Endodermal cell (in vitro differentiated cells): ENCODE measurements at regions not wholly inside any gene's neighbourhood (a gene's known extent, or its start where the extent isn't known, plus 50 kb on each side); places are given as distances from the start of the nearest gene placed in this dataset.
"Not testable (repeated sequence)": the region's sequence is repeated elsewhere in the genome, so short reads cannot be mapped to it uniquely, and the experiment has no call there.

Source experiments
- DNase-seq: peaks from one replicate; pipeline ENCODE4 v3.0.0-alpha.2; 2017
- H3K27ac ChIP-seq: 2 replicates; pipeline ENCODE4 v1.5.1; 2013; ENCODE audit warnings: mild to moderate bottlenecking, low read depth, low read length, moderate library complexity
- H3K27me3 ChIP-seq: 2 replicates; pipeline ENCODE4 v1.6.1; 2013; ENCODE audit warnings: mild to moderate bottlenecking, low read length, moderate library complexity; ENCODE audit not compliant: insufficient read depth, control insufficient read depth, poor library complexity, severe bottlenecking
- H3K36me3 ChIP-seq: 2 replicates; pipeline ENCODE4 v1.7.0; 2013; ENCODE audit warnings: mild to moderate bottlenecking, low read length, moderate library complexity; ENCODE audit not compliant: control insufficient read depth, insufficient read depth
- H3K4me1 ChIP-seq: one replicate; pipeline ENCODE4 v1.7.0; 2013; ENCODE audit warnings: low read length; ENCODE audit not compliant: control insufficient read depth, insufficient read depth
- H3K4me3 ChIP-seq: 2 replicates; pipeline ENCODE4 v1.5.1; 2013; ENCODE audit warnings: mild to moderate bottlenecking, low read length, moderate library complexity
- H3K9ac ChIP-seq: 2 replicates; pipeline ENCODE4 v1.6.1; 2013; ENCODE audit warnings: mild to moderate bottlenecking, low read length, moderate library complexity; ENCODE audit not compliant: poor library complexity, severe bottlenecking; ENCODE audit errors: extremely low read depth
- H3K9me3 ChIP-seq: 2 replicates; pipeline ENCODE4 v1.6.1; 2013; ENCODE audit warnings: mild to moderate bottlenecking, low read length, moderate library complexity; ENCODE audit not compliant: control insufficient read depth
- H3K27ac Mint-ChIP-seq: 2 replicates; pipeline ENCODE4 v1.8.0; 2020; ENCODE audit warnings: mixed read lengths
- H3K27me3 Mint-ChIP-seq: 2 replicates; pipeline ENCODE4 v1.8.0; 2021; ENCODE audit warnings: mild to moderate bottlenecking, mixed read lengths; ENCODE audit not compliant: insufficient read depth
- H3K36me3 Mint-ChIP-seq: 2 replicates; pipeline ENCODE4 v1.8.0; 2020; ENCODE audit warnings: low read depth, mixed read lengths
- H3K4me1 Mint-ChIP-seq: 2 replicates; pipeline ENCODE4 v1.8.0; 2020; ENCODE audit warnings: mixed read lengths
- H3K4me3 Mint-ChIP-seq: 2 replicates; pipeline ENCODE4 v1.8.0; 2020; ENCODE audit warnings: mild to moderate bottlenecking, moderate library complexity, mixed read lengths
- H3K9me3 Mint-ChIP-seq: 2 replicates; pipeline ENCODE4 v1.8.0; 2020; ENCODE audit warnings: mild to moderate bottlenecking, mixed read lengths
- WGBS, 2 experiments: methylation state at CpG; one replicate each; pipeline versions ENCODE4 v1.1.5 to v1.1.7; 2013; ENCODE audit warnings: missing lambda C conversion rate in 2 of 2, mixed read lengths in 1 of 2; ENCODE audit not compliant: insufficient coverage in 1 of 2, insufficient read length in 1 of 2; 5-methylcytosine and 5-hydroxymethylcytosine counted together

DNA sequence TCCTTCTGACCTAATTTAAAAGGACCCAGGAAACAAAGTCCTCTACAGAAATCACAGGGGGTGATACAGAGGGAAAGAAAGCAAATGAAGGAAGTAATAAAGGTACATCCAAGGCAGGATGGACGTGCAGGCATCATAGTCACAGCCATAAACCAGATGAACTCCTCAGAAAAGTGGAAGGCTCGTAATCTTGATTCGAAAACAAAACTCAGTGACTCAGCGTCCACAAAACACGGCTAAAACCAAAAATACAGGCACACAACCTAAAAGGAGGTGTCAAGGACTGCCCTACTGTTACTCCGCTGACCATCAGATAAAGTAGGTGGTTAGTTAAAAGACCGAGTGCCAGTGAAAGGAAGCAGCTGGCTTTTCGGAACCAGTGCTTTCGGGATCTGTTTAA is 81.5 kb downstream of the TRIM69 start:
- H3K4me3 Mint-ChIP-seq, H3K9me3 ChIP-seq, H3K36me3 ChIP-seq, H3K27ac ChIP-seq, H3K27me3 ChIP-seq, H3K27ac Mint-ChIP-seq, H3K4me1 Mint-ChIP-seq, H3K4me1 ChIP-seq, H3K36me3 Mint-ChIP-seq, H3K9me3 Mint-ChIP-seq, H3K27me3 Mint-ChIP-seq, H3K9ac ChIP-seq, DNase-seq, H3K4me3 ChIP-seq: not testable (repeated sequence)
- 98 to 100% methylated on average over 1 to 3 of the region's 9 CpGs for WGBS, 2 experiments

DNA sequence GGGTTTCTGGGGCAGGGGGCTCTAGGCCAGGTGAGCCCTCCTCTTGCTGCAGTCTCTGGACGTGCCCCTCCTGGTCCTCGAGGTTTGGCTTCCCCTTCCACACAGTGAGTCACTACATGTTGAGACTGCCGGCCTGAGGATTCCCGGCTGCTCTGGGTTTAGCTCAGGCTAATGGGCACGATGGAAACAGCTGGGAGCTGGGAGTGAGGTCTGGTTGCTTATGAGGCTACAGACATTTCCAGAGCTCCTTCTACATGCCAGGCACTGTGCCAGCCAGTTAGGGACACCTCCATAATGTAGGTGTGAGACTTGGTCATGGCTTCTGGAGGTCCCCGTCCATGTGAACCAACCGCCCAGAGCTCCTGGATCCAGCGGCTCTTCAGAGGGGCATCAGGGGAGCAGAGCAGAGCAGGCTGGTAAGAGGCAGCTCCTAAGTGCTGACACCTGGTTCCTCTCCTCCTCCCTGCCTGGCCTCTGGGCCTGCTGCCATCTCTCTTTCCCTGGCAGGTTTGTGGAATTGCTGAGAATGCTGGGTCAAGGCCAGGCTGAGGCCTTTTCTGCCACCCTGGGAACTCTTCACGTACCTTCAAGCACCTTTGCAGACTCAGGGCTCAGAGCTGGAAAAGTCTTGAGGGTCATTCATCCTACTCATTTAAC is 83.1 kb downstream of the TRIM69 start:
- not testable (repeated sequence) for H3K27me3 Mint-ChIP-seq, H3K4me3 Mint-ChIP-seq, H3K27ac ChIP-seq, H3K27me3 ChIP-seq, H3K9ac ChIP-seq, H3K27ac Mint-ChIP-seq, H3K4me3 ChIP-seq, H3K4me1 Mint-ChIP-seq, H3K9me3 Mint-ChIP-seq, H3K4me1 ChIP-seq, H3K36me3 Mint-ChIP-seq, H3K36me3 ChIP-seq, H3K9me3 ChIP-seq, DNase-seq
- WGBS, 2 experiments: 89 to 95% methylated on average over 3 to 8 of the region's 9 CpGs

DNA sequence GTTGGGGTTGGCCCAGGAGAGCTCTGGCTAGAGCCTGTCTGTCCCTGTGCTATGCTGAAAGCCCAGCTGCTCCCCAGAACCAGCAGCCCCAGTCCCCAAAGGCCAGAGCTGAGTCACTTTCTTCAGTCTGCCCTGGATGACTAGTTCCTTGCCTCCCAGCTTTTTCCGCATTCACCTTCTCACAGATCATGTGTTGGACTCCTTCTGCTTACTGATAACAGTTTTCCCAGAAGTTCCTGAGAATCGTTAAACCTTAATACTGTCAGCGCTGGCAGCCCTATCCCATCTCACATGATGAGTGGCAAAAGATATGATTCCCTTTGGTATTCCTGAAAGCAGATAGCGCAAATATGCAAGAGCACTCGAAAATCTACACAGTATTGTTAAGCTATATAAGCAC is 84.2 kb downstream of the TRIM69 start:
- H3K4me1 Mint-ChIP-seq, H3K4me3 Mint-ChIP-seq, H3K36me3 ChIP-seq, H3K4me3 ChIP-seq, H3K9me3 ChIP-seq, H3K9me3 Mint-ChIP-seq, H3K4me1 ChIP-seq, H3K27ac Mint-ChIP-seq, H3K27ac ChIP-seq, H3K27me3 Mint-ChIP-seq, DNase-seq, H3K9ac ChIP-seq, H3K27me3 ChIP-seq, H3K36me3 Mint-ChIP-seq: not testable (repeated sequence)
- 93% methylated on average over 3 of the region's 5 CpGs; no CpG with 5 or more reads in 1 of the 2 experiments for WGBS, 2 experiments

DNA sequence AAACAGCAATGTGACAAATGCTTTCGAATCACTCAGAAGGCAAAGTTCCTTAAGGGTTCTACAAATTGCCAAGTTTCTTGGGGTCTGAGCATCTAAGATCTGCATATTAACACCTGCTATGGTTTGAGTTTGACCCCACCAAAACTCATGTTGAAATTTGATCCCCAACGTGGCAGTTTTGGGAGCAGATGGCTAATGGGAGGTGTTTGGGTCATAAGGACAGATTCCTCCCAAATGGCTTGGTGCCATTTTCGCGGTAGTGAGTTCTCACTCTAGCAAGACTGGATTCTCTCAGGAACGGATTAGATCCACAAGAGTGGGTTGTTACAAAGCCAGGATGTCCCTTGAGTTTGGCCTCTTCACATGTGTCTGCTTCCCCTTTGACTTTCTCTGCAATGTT is 84.6 kb downstream of the TRIM69 start:
- H3K9me3 Mint-ChIP-seq, H3K4me3 Mint-ChIP-seq, H3K9ac ChIP-seq, H3K4me1 ChIP-seq, H3K36me3 ChIP-seq, H3K9me3 ChIP-seq, H3K27me3 ChIP-seq, H3K4me1 Mint-ChIP-seq, H3K27me3 Mint-ChIP-seq, H3K27ac ChIP-seq, H3K4me3 ChIP-seq, H3K27ac Mint-ChIP-seq, DNase-seq, H3K36me3 Mint-ChIP-seq: not testable (repeated sequence)
- 80 to 89% methylated on average over 1 to 5 of the region's 5 CpGs for WGBS, 2 experiments

DNA sequence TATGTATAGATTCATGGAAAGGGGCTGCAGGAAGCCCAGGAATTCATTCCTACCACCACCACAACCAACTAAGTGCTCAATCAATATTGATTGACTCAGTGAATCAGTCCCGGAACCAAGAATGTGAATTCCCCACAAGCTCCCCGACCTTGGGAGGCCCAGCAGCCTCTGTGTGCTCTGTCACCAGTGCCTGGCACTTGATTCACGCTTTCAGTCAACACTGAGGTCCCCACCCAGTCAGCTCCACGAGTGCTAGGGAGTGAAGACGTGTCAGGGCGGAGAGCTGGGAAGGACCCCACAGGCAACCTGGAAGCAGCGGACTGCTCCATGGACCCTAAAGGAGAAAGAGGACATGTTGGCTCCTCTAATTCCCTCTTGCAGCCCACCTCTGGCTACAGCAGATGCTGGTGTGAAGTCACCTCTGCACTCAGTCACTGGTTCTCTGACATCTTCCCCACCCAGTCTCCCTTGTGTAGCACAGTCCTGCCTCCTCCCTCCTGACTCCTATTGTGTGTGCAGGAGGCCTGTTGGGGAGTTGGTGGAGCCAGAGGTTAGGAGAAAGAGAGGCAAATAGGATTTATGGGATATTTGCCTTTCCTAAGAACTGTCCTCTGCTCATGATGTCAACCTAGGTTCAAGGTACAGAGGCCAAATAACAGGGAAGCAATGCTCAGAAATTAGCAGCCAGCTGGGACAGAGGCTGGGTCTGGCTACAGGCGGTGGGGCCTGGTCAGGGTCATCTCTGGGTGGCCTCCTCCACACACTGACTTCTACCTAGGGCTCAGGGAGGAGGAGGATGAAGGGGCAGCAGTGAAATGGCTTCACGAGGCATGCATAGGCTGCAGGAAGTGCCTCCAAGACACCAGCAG is 88.2 kb downstream of the TRIM69 start:
- DNase-seq, H3K36me3 ChIP-seq, H3K9me3 Mint-ChIP-seq, H3K27ac ChIP-seq, H3K36me3 Mint-ChIP-seq, H3K9ac ChIP-seq, H3K4me1 ChIP-seq, H3K27ac Mint-ChIP-seq, H3K27me3 Mint-ChIP-seq, H3K4me1 Mint-ChIP-seq, H3K4me3 Mint-ChIP-seq, H3K9me3 ChIP-seq, H3K4me3 ChIP-seq, H3K27me3 ChIP-seq: not testable (repeated sequence)
- no CpG with 5 or more reads among the region's 9 CpGs for WGBS, 2 experiments

DNA sequence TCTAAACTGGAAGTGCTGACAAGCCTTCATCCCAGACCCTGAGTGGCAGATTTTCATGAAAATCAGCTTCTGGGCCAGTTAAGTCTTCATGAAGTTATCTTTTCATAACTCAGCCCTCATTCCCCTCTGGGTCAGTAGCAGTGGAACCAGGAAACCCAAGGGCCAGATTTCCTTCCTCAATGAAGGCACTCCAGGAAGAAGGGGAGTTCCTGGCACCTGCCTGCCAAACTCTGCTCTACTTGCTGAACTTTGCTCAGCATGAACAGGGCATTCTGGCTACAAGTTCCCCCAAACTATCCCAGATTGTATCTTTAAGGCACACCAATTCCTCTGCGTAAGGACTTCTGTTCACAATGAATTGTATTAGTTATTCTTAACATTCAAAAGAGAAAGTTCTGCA is 90.3 kb downstream of the TRIM69 start:
- not testable (repeated sequence) for DNase-seq, H3K27me3 Mint-ChIP-seq, H3K9me3 ChIP-seq, H3K9me3 Mint-ChIP-seq, H3K36me3 ChIP-seq, H3K36me3 Mint-ChIP-seq, H3K4me1 ChIP-seq, H3K9ac ChIP-seq, H3K27me3 ChIP-seq, H3K27ac ChIP-seq, H3K27ac Mint-ChIP-seq, H3K4me1 Mint-ChIP-seq, H3K4me3 ChIP-seq, H3K4me3 Mint-ChIP-seq
- no CpG with 5 or more reads among the region's 1 CpG for WGBS, 2 experiments
